Esophagus muscularis mucosa (tissue), 4 donors: ENCODE measurements at regions not wholly inside any gene's neighbourhood (a gene's known extent, or its start where the extent isn't known, plus 50 kb on each side); places are given as distances from the start of the nearest gene placed in this dataset.

Experiments used
- CTCF ChIP-seq, 3 experiments: fragments of 200-600 bp in 2 of 3; fragments of 450-650 bp in 1 of 3; sonication (generic) in 2 of 3; IDR thresholded peaks; one replicate each; pipeline ENCODE4 v1.5.1; 2017 to 2019; ENCODE audit warnings: antibody characterized with exemption in 3 of 3, mild to moderate bottlenecking in 2 of 3, moderate library complexity in 1 of 3
- EP300 ChIP-seq: sonication (generic); formaldehyde crosslinking; IDR thresholded peaks from one replicate; pipeline ENCODE4 v1.6.1; 2017; ENCODE audit warnings: antibody characterized with exemption
- POLR2A ChIP-seq: fragments of 450-650 bp; IDR thresholded peaks from one replicate; pipeline ENCODE4 v1.6.1; 2017; ENCODE audit warnings: antibody characterized with exemption, moderate library complexity, mild to moderate bottlenecking, low read depth
- POLR2AphosphoS5 ChIP-seq, 2 donors: sonication (generic); formaldehyde crosslinking; IDR thresholded peaks; one replicate each; pipeline ENCODE4 v1.6.1; 2017; ENCODE audit warnings: antibody characterized with exemption in 2 of 2

- TF ChIP-seq CTCF (IDR thresholded peaks at IDR 0.05) (no peak), POLR2A (no peak), EP300 (no peak), POLR2AphosphoS5 (IDR thresholded peaks at IDR 0.05) (no peak)
These were observed 524.2 kb upstream of the LMCD1 start for GRCh38 chr3:7977245-7978086.
